Activated T-helper 2 cell treated with anti-CD3 and anti-CD28 coated beads, Interferon-gamma antibody, Interleukin-2, Interleukin-4, amounts not matched to agents 10 μg/mL and 5 μg/mL and 100 μg/mL, durations not matched to agents 14 hours and 24 hours and 36 hours (primary cell): ENCODE measurements at regions not wholly inside any gene's neighbourhood (a gene's known extent, or its start where the extent isn't known, plus 50 kb on each side); places are given as distances from the start of the nearest gene placed in this dataset.

Source experiments
- DNase-seq: peaks from one replicate; pipeline ENCODE4 v3.0.0; 2021; ENCODE audit warnings: low spot score
- H3K27ac Mint-ChIP-seq: one replicate; pipeline ENCODE4 v1.8.0; 2021; ENCODE audit warnings: mixed read lengths
- H3K27me3 Mint-ChIP-seq: one replicate; pipeline ENCODE4 v1.8.0; 2021; ENCODE audit warnings: low read depth, mixed read lengths
- H3K36me3 Mint-ChIP-seq: one replicate; pipeline ENCODE4 v1.8.0; 2021; ENCODE audit warnings: low read depth, mixed read lengths
- H3K4me1 Mint-ChIP-seq: one replicate; pipeline ENCODE4 v1.8.0; 2021; ENCODE audit warnings: low read depth, mixed read lengths
- H3K4me3 Mint-ChIP-seq: one replicate; pipeline ENCODE4 v1.8.0; 2021; ENCODE audit warnings: low read depth, mild to moderate bottlenecking, moderate library complexity, mixed read lengths
- H3K9me3 Mint-ChIP-seq: one replicate; pipeline ENCODE4 v1.8.0; 2021; ENCODE audit warnings: mixed read lengths
- intact Hi-C: fragments of 100-400 bp; cut with micrococcal nuclease; formaldehyde crosslinking; loops from one replicate; pipeline ENCODE4 v1.15.1; 2023

GRCh38 chrX:107502316-107502715, 52.9 kb downstream of the FRMPD3 start:
- Mint-ChIP-seq H3K27me3 (peaks cover 24% of the 10 kb centered on the region), H3K9me3 (no peaks in the 10 kb centered on the region), H3K4me1 (no peaks in the 10 kb centered on the region), H3K27ac (no peak overlapping the region), H3K36me3 (no peaks in the 10 kb centered on the region), H3K4me3 (no peak overlapping the region)
- intact Hi-C loops, result no loop called here
- DNase-seq, result no peak

GRCh38 chrX:107504006-107504405, 54.6 kb downstream of the FRMPD3 start:
- Mint-ChIP-seq H3K4me1 (no peaks in the 10 kb centered on the region), H3K27ac (no peak overlapping the region), H3K36me3 (no peaks in the 10 kb centered on the region), H3K27me3 (peaks cover 34% of the 10 kb centered on the region), H3K9me3 (no peaks in the 10 kb centered on the region), H3K4me3 (no peak overlapping the region)
- intact Hi-C loops, result no loop called here
- DNase-seq, result no peak

GRCh38 chrX:107505223-107505622, 55.8 kb downstream of the FRMPD3 start:
- no peak for DNase-seq
- H3K4me3 Mint-ChIP-seq, result no peak overlapping the region
- no peaks in the 10 kb centered on the region for H3K36me3 Mint-ChIP-seq
- no peaks in the 10 kb centered on the region for H3K9me3 Mint-ChIP-seq
- H3K27me3 Mint-ChIP-seq, result peaks cover 39% of the 10 kb centered on the region
- intact Hi-C loops, result no loop called here
- H3K4me1 Mint-ChIP-seq, result no peaks in the 10 kb centered on the region
- no peak overlapping the region for H3K27ac Mint-ChIP-seq

- no peak for DNase-seq
- Mint-ChIP-seq H3K36me3 (no peaks in the 10 kb centered on the region), H3K27ac (no peak overlapping the region)
These were observed 57.2 kb downstream of the FRMPD3 start for GRCh38 chrX:107506596-107507031.

GRCh38 chrX:107507093-107507743, 57.8 kb downstream of the FRMPD3 start:
- H3K4me3 Mint-ChIP-seq, result no peak overlapping the region
- H3K9me3 Mint-ChIP-seq, result no peaks in the 10 kb centered on the region
- H3K27me3 Mint-ChIP-seq, result peaks cover 39% of the 10 kb centered on the region
- no peaks in the 10 kb centered on the region for H3K4me1 Mint-ChIP-seq
- intact Hi-C loops, result no loop called here
- no peaks in the 10 kb centered on the region for H3K36me3 Mint-ChIP-seq
- H3K27ac Mint-ChIP-seq, result no peak overlapping the region
- DNase-seq, result no peak

More at GRCh38 chrX:107506596-107507031, 57.2 kb downstream of the FRMPD3 start:
- H3K4me1 Mint-ChIP-seq, result no peaks in the 10 kb centered on the region
- H3K9me3 Mint-ChIP-seq, result no peaks in the 10 kb centered on the region
- no peak overlapping the region for H3K4me3 Mint-ChIP-seq
- H3K27me3 Mint-ChIP-seq, result peaks cover 39% of the 10 kb centered on the region
- intact Hi-C loops, result no loop called here

GRCh38 chrX:107507744-107508117, 58.3 kb downstream of the FRMPD3 start:
- H3K4me3 Mint-ChIP-seq, result no peak overlapping the region
- peaks cover 43% of the 10 kb centered on the region for H3K27me3 Mint-ChIP-seq
- no peak for DNase-seq
- no peak overlapping the region for H3K27ac Mint-ChIP-seq
- no peaks in the 10 kb centered on the region for H3K36me3 Mint-ChIP-seq
- no peaks in the 10 kb centered on the region for H3K9me3 Mint-ChIP-seq
- intact Hi-C loops, result no loop called here
- H3K4me1 Mint-ChIP-seq, result no peaks in the 10 kb centered on the region

- Mint-ChIP-seq H3K4me1 (no peaks in the 10 kb centered on the region), H3K27ac (no peak overlapping the region), H3K9me3 (no peaks in the 10 kb centered on the region), H3K36me3 (no peaks in the 10 kb centered on the region), H3K27me3 (peaks cover 39% of the 10 kb centered on the region), H3K4me3 (no peak overlapping the region)
- intact Hi-C loops, result no loop called here
- DNase-seq, result no peak
These were observed 59.5 kb downstream of the FRMPD3 start for GRCh38 chrX:107508925-107509324.

- H3K4me1 Mint-ChIP-seq, result no peaks in the 10 kb centered on the region
- no peak overlapping the region for H3K27ac Mint-ChIP-seq
- peaks cover 12% of the 10 kb centered on the region for H3K27me3 Mint-ChIP-seq
- no peaks in the 10 kb centered on the region for H3K36me3 Mint-ChIP-seq
- DNase-seq, result no peak
- no peaks in the 10 kb centered on the region for H3K9me3 Mint-ChIP-seq
- intact Hi-C loops, result no loop called here
- H3K4me3 Mint-ChIP-seq, result no peak overlapping the region
These were observed 65.5 kb downstream of the FRMPD3 start for GRCh38 chrX:107514944-107515343.

- H3K36me3 Mint-ChIP-seq, result no peaks in the 10 kb centered on the region
- no peaks in the 10 kb centered on the region for H3K4me1 Mint-ChIP-seq
- H3K9me3 Mint-ChIP-seq, result no peaks in the 10 kb centered on the region
- H3K27me3 Mint-ChIP-seq, result peaks cover 4% of the 10 kb centered on the region
- H3K4me3 Mint-ChIP-seq, result no peak overlapping the region
- intact Hi-C loops, result no loop called here
- DNase-seq, result no peak
- H3K27ac Mint-ChIP-seq, result no peak overlapping the region
These were observed 72.6 kb downstream of the FRMPD3 start for GRCh38 chrX:107521877-107522586.

- no peaks in the 10 kb centered on the region for H3K9me3 Mint-ChIP-seq
- no peak for DNase-seq
- H3K27ac Mint-ChIP-seq, result no peak overlapping the region
- no peaks in the 10 kb centered on the region for H3K4me1 Mint-ChIP-seq
- no peaks in the 10 kb centered on the region for H3K36me3 Mint-ChIP-seq
- intact Hi-C loops, result no loop called here
- H3K4me3 Mint-ChIP-seq, result no peak overlapping the region
- H3K27me3 Mint-ChIP-seq, result peaks cover 4% of the 10 kb centered on the region
These were observed 73.4 kb downstream of the FRMPD3 start for GRCh38 chrX:107522901-107523300.

GRCh38 chrX:107526141-107526540, 76.7 kb downstream of the FRMPD3 start:
- Mint-ChIP-seq H3K4me1 (no peaks in the 10 kb centered on the region), H3K9me3 (no peaks in the 10 kb centered on the region), H3K36me3 (no peaks in the 10 kb centered on the region), H3K27me3 (peaks cover 4% of the 10 kb centered on the region), H3K4me3 (no peak overlapping the region), H3K27ac (no peak overlapping the region)
- no peak for DNase-seq
- intact Hi-C loops, result no loop called here

GRCh38 chrX:107530141-107530540, 80.7 kb downstream of the FRMPD3 start:
- H3K27me3 Mint-ChIP-seq, result peaks cover 17% of the 10 kb centered on the region
- no peaks in the 10 kb centered on the region for H3K36me3 Mint-ChIP-seq
- no peak overlapping the region for H3K27ac Mint-ChIP-seq
- H3K9me3 Mint-ChIP-seq, result no peaks in the 10 kb centered on the region
- no peak overlapping the region for H3K4me3 Mint-ChIP-seq
- DNase-seq, result no peak
- intact Hi-C loops, result no loop called here
- no peaks in the 10 kb centered on the region for H3K4me1 Mint-ChIP-seq

GRCh38 chrX:107537815-107538214, 88.4 kb downstream of the FRMPD3 start:
- DNase-seq, result peak; percentile 8
- peaks cover 9% of the 10 kb centered on the region for H3K27me3 Mint-ChIP-seq
- no peaks in the 10 kb centered on the region for H3K4me1 Mint-ChIP-seq
- no peaks in the 10 kb centered on the region for H3K36me3 Mint-ChIP-seq
- no peak overlapping the region for H3K4me3 Mint-ChIP-seq
- intact Hi-C loops, result loop anchor here (2.0 to 5.0 kb wide), 2 partner anchors 91 to 239 kb away; partner anchors contain the start of genes NCBP2L, PRPS1 and TSC22D3
- no peak overlapping the region for H3K27ac Mint-ChIP-seq
- H3K9me3 Mint-ChIP-seq, result no peaks in the 10 kb centered on the region
